CD4-positive, alpha-beta T cell treated with Interleukin-15 for 1 hour (primary cell): ENCODE measurements at regions not wholly inside any gene's neighbourhood (a gene's known extent, or its start where the extent isn't known, plus 50 kb on each side); places are given as distances from the start of the nearest gene placed in this dataset.
A peak's percentile ranks its signal among the peaks of the same experiment; 100 is the strongest.

Experiments used
- DNase-seq: peaks from one replicate; pipeline ENCODE4 v3.0.0-alpha.2; 2020

GRCh38 chr5:1731091-1731639 lies 68.5 kb downstream of the MRPL36 start:
- no peak for DNase-seq

- no peak for DNase-seq
These were observed 69.2 kb downstream of the MRPL36 start for GRCh38 chr5:1730487-1730847.

GRCh38 chr5:1729641-1730486 lies 69.8 kb downstream of the MRPL36 start:
- no peak for DNase-seq

- no peak for DNase-seq
These were observed 70.8 kb downstream of the MRPL36 start for GRCh38 chr5:1728846-1729245.

- DNase-seq: no peak
These were observed 72.1 kb downstream of the MRPL36 start for GRCh38 chr5:1727571-1727970.

- no peak for DNase-seq
These were observed 72.7 kb downstream of the MRPL36 start for GRCh38 chr5:1726956-1727355.

- DNase-seq: no peak
These were observed 73.2 kb downstream of the MRPL36 start for GRCh38 chr5:1726469-1726865.

GRCh38 chr5:1725641-1726468 lies 73.8 kb downstream of the MRPL36 start:
- no peak for DNase-seq

- no peak for DNase-seq
These were observed 74.6 kb downstream of the MRPL36 start for GRCh38 chr5:1724822-1725602.

GRCh38 chr5:1723957-1724821 lies 75.4 kb downstream of the MRPL36 start:
- no peak for DNase-seq

GRCh38 chr5:1723476-1723875 lies 76.2 kb downstream of the MRPL36 start:
- no peak for DNase-seq

GRCh38 chr5:1722877-1723276 lies 76.8 kb downstream of the MRPL36 start:
- DNase-seq: no peak

- DNase-seq: no peak
These were observed 79.1 kb downstream of the MRPL36 start for GRCh38 chr5:1720396-1721110.

- no peak for DNase-seq
These were observed 79.8 kb downstream of the MRPL36 start for GRCh38 chr5:1719860-1720259.

- DNase-seq: no peak
These were observed 81.0 kb downstream of the MRPL36 start for GRCh38 chr5:1718669-1719068.

- DNase-seq: peak; percentile 44
These were observed 89.5 kb downstream of the MRPL36 start for GRCh38 chr5:1710091-1710490.

- no peak for DNase-seq
These were observed 90.3 kb downstream of the MRPL36 start for GRCh38 chr5:1709171-1709803.

GRCh38 chr5:1708592-1709141 lies 91.0 kb downstream of the MRPL36 start:
- DNase-seq: no peak

GRCh38 chr5:1707467-1707866 lies 92.2 kb downstream of the MRPL36 start:
- DNase-seq: no peak

GRCh38 chr5:1706428-1706827 lies 93.2 kb downstream of the MRPL36 start:
- DNase-seq: no peak

GRCh38 chr5:1706021-1706420 lies 93.6 kb downstream of the MRPL36 start:
- DNase-seq: no peak
